ENCODE measurements at regions not wholly inside any gene's neighbourhood (a gene's known extent, or its start where the extent isn't known, plus 50 kb on each side); places are given as distances from the start of the nearest gene placed in this dataset.

GRCh38 chr17:63190821-63191370 lies 224.9 kb downstream of the TANC2 start (continued):
- no peak for TF ChIP-seq IRF3 (IDR thresholded peaks at IDR 0.05; ENCODE audit: low read depth, low read length)

GRCh38 chr17:63191610-63192009 lies 225.6 kb downstream of the TANC2 start:
- H3K9me3 ChIP-seq = no peaks in the 10 kb centered on the region
- TF ChIP-seq RAD21 (IDR thresholded peaks at IDR 0.05; ENCODE audit: low read length) (no peak), RXRA (IDR thresholded peaks at IDR 0.05; ENCODE audit: borderline replicate concordance, low read depth) (no peak), RFX5 (IDR thresholded peaks at IDR 0.05; ENCODE audit: low read length) (no peak), JUND (IDR thresholded peaks at IDR 0.05) (no peak), MEF2A (IDR thresholded peaks at IDR 0.05; ENCODE audit: borderline replicate concordance, low read depth) (no peak), RCOR1 (IDR thresholded peaks at IDR 0.05; ENCODE audit: low read length) (no peak), CTCF (IDR thresholded peaks at IDR 0.05) (no peak), EZH2phosphoT487 (IDR thresholded peaks at IDR 0.05; ENCODE audit: borderline replicate concordance, low read depth) (no peak), EP300 (IDR thresholded peaks at IDR 0.05; ENCODE audit: borderline replicate concordance in 1 of 2, low read depth in 1 of 2, low read length in 1 of 2) (no peak), MXI1 (IDR thresholded peaks at IDR 0.05; ENCODE audit: low read depth, low read length) (no peak), ZBTB33 (IDR thresholded peaks at IDR 0.05; ENCODE audit: borderline replicate concordance, low read depth) (no peak), CHD2 (IDR thresholded peaks at IDR 0.05; ENCODE audit: low read length, partially characterized antibody) (no peak), MAX (IDR thresholded peaks at IDR 0.05; ENCODE audit: low read depth) (no peak), SIN3A (IDR thresholded peaks at IDR 0.05; ENCODE audit: borderline replicate concordance, low read depth, low read length) (no peak), IRF3 (IDR thresholded peaks at IDR 0.05; ENCODE audit: low read depth, low read length) (no peak), NRF1 (IDR thresholded peaks at IDR 0.05; ENCODE audit: low read depth, low read length) (no peak), FOXJ3 (CRISPR knock-in tag; IDR thresholded peaks at IDR 0.05) (no peak), POLR2AphosphoS5 (IDR thresholded peaks at IDR 0.05; ENCODE audit: low read depth, low read length) (no peak), FOSL2 (IDR thresholded peaks at IDR 0.05; ENCODE audit: borderline replicate concordance, low read depth) (no peak)
- peaks cover 71% of the 10 kb centered on the region for H3K79me2 ChIP-seq (ENCODE audit: insufficient read depth)
- 95% methylated on average over 8 of the region's 8 CpGs for WGBS (ENCODE audit: low lambda C conversion rate)
- no peak overlapping the region for H3K4me3 ChIP-seq (ENCODE audit: low read depth in 2 of 2, low read length in 1 of 2)
- H3K9me2 ChIP-seq = no peaks in the 10 kb centered on the region
- H3K4me2 ChIP-seq = no peak overlapping the region
- POLR2A ChIA-PET = no interaction called here
- no peak for DNase-seq
- H3K9ac ChIP-seq = no peak overlapping the region
- H4K20me1 ChIP-seq (ENCODE audit: insufficient read depth) = no peaks in the 10 kb centered on the region
- peaks cover 30 to 38% of the 10 kb centered on the region in 2 experiments for H3K36me3 ChIP-seq (replicated peaks in 1 of 2; ENCODE audit: control insufficient read depth in 1 of 2, insufficient read depth in 2 of 2, low read length in 1 of 2)
- CTCF ChIA-PET = no interaction called here
- H2AFZ ChIP-seq (ENCODE audit: low read depth) = no peak overlapping the region
- peaks cover 27% of the 10 kb centered on the region for H3F3A ChIP-seq (replicated peaks; ENCODE audit: insufficient read depth)
- no peak overlapping the region for H3K27ac ChIP-seq (ENCODE audit: low read depth in 2 of 2, low read length in 1 of 2)
- H3K4me1 ChIP-seq (ENCODE audit: control insufficient read depth in 1 of 2, insufficient read depth in 2 of 2, low read depth in 1 of 2, low read length in 1 of 2) = peaks cover 0 to 2% of the 10 kb centered on the region in 2 experiments; a peak in 2 of 4 replicates
- H3K27me3 ChIP-seq (ENCODE audit: insufficient read depth) = no peaks in the 10 kb centered on the region
